Fibroblast of lung (primary cell): ENCODE measurements at regions not wholly inside any gene's neighbourhood (a gene's known extent, or its start where the extent isn't known, plus 50 kb on each side); places are given as distances from the start of the nearest gene placed in this dataset.

Experiments
- EZH2 ChIP-seq: IDR thresholded peaks from 2 replicates; pipeline ENCODE4 v1.5.1; 2012; ENCODE audit warnings: low read length, control low read depth, mild to moderate bottlenecking; ENCODE audit errors: missing control alignments
- TF ChIP-seq, protein P1 (sequence below), 2 donors: IDR thresholded peaks in 1 of 2; conservative IDR thresholded peaks in 1 of 2; 1 replicate in 1 of 2; 2 replicates in 1 of 2; pipeline ENCODE4 v1.5.1; 2011 to 2012; ENCODE audit warnings: low read length in 2 of 2, control low read depth in 1 of 2, inconsistent platforms in 1 of 2, low read depth in 1 of 2, mild to moderate bottlenecking in 1 of 2

DNA sequence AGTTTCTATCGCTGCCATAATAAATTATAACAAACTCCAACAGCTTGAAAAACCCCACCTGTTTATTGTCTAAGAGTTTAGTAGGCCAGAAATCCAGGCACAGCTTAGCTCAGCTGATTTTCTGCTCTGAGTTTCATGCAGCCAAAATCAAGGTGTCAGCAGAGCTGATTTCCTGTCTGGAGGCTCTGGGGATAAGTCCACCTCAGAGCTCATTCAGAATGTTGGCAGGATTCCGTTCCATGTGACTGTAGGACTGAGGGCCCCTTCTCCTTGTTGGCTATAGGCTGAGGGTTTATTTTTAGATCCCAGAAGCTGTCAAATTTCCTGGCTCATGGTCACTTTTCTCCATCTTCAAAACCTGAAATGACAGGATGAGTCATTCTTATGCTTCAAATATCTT is 91.6 kb upstream of the CHODL start:
- TF ChIP-seq, protein P1, sequence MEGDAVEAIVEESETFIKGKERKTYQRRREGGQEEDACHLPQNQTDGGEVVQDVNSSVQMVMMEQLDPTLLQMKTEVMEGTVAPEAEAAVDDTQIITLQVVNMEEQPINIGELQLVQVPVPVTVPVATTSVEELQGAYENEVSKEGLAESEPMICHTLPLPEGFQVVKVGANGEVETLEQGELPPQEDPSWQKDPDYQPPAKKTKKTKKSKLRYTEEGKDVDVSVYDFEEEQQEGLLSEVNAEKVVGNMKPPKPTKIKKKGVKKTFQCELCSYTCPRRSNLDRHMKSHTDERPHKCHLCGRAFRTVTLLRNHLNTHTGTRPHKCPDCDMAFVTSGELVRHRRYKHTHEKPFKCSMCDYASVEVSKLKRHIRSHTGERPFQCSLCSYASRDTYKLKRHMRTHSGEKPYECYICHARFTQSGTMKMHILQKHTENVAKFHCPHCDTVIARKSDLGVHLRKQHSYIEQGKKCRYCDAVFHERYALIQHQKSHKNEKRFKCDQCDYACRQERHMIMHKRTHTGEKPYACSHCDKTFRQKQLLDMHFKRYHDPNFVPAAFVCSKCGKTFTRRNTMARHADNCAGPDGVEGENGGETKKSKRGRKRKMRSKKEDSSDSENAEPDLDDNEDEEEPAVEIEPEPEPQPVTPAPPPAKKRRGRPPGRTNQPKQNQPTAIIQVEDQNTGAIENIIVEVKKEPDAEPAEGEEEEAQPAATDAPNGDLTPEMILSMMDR (conservative IDR thresholded peaks at IDR 0.05 in 1 of 2, IDR thresholded peaks at IDR 0.05 in 1 of 2; ENCODE audit: low read depth in 1 of 2, low read length in 2 of 2), result no peak
- no peak for TF ChIP-seq EZH2
